ENCODE measurements at regions not wholly inside any gene's neighbourhood (a gene's known extent, or its start where the extent isn't known, plus 50 kb on each side); places are given as distances from the start of the nearest gene placed in this dataset.

- TF ChIP-seq, protein P1, sequence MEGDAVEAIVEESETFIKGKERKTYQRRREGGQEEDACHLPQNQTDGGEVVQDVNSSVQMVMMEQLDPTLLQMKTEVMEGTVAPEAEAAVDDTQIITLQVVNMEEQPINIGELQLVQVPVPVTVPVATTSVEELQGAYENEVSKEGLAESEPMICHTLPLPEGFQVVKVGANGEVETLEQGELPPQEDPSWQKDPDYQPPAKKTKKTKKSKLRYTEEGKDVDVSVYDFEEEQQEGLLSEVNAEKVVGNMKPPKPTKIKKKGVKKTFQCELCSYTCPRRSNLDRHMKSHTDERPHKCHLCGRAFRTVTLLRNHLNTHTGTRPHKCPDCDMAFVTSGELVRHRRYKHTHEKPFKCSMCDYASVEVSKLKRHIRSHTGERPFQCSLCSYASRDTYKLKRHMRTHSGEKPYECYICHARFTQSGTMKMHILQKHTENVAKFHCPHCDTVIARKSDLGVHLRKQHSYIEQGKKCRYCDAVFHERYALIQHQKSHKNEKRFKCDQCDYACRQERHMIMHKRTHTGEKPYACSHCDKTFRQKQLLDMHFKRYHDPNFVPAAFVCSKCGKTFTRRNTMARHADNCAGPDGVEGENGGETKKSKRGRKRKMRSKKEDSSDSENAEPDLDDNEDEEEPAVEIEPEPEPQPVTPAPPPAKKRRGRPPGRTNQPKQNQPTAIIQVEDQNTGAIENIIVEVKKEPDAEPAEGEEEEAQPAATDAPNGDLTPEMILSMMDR (IDR thresholded peaks at IDR 0.05), result no peak
- TF ChIP-seq POLR2AphosphoS5 (IDR thresholded peaks at IDR 0.05), result no peak
These were observed 534.2 kb downstream of the ZNF804A start for GRCh38 chr2:185132501-185133041.

All from prostate gland (tissue), 2 donors.